ENCODE measurements at regions not wholly inside any gene's neighbourhood (a gene's known extent, or its start where the extent isn't known, plus 50 kb on each side); places are given as distances from the start of the nearest gene placed in this dataset.

DNA sequence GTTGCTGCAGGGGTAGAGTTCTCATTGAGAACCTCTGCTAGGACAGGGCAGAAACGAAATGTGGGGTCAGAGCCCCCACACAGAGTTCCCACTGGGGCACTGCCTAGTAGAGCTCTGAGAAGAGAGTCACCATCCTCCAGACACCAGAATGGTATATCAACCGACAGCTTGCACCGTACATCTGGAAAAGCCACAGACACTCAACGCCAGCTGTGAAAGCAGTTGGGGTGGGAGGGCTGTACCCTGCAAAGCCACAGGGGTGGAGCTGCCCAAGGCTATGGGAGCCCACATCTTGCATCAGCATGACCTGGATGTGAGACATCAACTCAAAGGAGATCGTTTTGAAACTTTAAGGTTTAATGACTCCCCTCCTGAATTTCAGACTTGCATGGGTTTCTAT, 284.0 kb upstream of the DEPDC1 start:
- no peaks in the 10 kb centered on the region for H3F3A ChIP-seq (ENCODE audit: insufficient read depth, low read length)
- no peaks in the 10 kb centered on the region for H4K20me1 ChIP-seq (ENCODE audit: insufficient read depth, low read length)
- TF ChIP-seq EZH2phosphoT487 (IDR thresholded peaks at IDR 0.05; ENCODE audit: low read length) (no peak), EZH2 (optimal IDR thresholded peaks at IDR 0.05; ENCODE audit: low read depth, low read length) (no peak)
- TF ChIP-seq, protein P1, sequence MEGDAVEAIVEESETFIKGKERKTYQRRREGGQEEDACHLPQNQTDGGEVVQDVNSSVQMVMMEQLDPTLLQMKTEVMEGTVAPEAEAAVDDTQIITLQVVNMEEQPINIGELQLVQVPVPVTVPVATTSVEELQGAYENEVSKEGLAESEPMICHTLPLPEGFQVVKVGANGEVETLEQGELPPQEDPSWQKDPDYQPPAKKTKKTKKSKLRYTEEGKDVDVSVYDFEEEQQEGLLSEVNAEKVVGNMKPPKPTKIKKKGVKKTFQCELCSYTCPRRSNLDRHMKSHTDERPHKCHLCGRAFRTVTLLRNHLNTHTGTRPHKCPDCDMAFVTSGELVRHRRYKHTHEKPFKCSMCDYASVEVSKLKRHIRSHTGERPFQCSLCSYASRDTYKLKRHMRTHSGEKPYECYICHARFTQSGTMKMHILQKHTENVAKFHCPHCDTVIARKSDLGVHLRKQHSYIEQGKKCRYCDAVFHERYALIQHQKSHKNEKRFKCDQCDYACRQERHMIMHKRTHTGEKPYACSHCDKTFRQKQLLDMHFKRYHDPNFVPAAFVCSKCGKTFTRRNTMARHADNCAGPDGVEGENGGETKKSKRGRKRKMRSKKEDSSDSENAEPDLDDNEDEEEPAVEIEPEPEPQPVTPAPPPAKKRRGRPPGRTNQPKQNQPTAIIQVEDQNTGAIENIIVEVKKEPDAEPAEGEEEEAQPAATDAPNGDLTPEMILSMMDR (IDR thresholded peaks at IDR 0.05; ENCODE audit: low read length) = no peak

DNA sequence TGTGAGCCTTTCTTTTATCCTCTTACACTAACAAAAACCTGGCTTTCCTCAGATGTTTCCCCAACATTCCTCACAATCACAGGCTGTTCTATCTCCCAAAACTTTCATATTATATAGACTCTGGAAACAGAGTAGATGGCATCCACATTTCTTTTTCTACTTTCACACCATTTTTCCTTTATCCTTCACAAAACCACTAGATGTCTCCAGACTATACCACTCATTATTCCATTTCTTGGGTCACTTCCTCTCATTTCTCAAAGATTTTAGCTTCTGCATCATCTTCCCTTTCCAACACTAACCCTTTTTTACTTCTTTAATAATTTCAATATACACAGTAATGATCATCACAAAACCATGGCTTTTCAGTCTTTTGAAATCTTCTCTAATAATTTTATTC, 286.0 kb upstream of the DEPDC1 start:
- H3K9ac ChIP-seq (ENCODE audit: low read length) = no peak overlapping the region
- no peak overlapping the region for H2AFZ ChIP-seq (ENCODE audit: low read length)
- no peaks in the 10 kb centered on the region for H3K9me3 ChIP-seq (replicated peaks; ENCODE audit: insufficient read depth, low read length)
- no peak overlapping the region for H3K4me2 ChIP-seq (ENCODE audit: low read depth, low read length)
- TF ChIP-seq, protein P1 (IDR thresholded peaks at IDR 0.05; ENCODE audit: low read length) = peak; percentile 22; the same call in 1 of the 2 replicates
- TF ChIP-seq EZH2 (optimal IDR thresholded peaks at IDR 0.05; ENCODE audit: low read depth, low read length) (no peak), EZH2phosphoT487 (IDR thresholded peaks at IDR 0.05; ENCODE audit: low read length) (no peak)
- H3K27me3 ChIP-seq (replicated peaks; ENCODE audit: insufficient read depth, low read length) = no peaks in the 10 kb centered on the region
- no peaks in the 10 kb centered on the region for H3K9me2 ChIP-seq (replicated peaks; ENCODE audit: insufficient read depth, low read length)
- H3F3A ChIP-seq (ENCODE audit: insufficient read depth, low read length) = no peaks in the 10 kb centered on the region
- H3K4me3 ChIP-seq (ENCODE audit: low read length) = no peak overlapping the region
- H3K79me2 ChIP-seq (ENCODE audit: low read length) = no peaks in the 10 kb centered on the region
- H4K20me1 ChIP-seq (ENCODE audit: insufficient read depth, low read length) = no peaks in the 10 kb centered on the region
- H3K4me1 ChIP-seq (ENCODE audit: low read length) = no peaks in the 10 kb centered on the region
- no peak overlapping the region for H3K27ac ChIP-seq (ENCODE audit: low read length)
- no peak for DNase-seq
- no peaks in the 10 kb centered on the region for H3K36me3 ChIP-seq (replicated peaks; ENCODE audit: insufficient read depth, low read length)

More for the DNA sequence above, 284.0 kb upstream of the DEPDC1 start:
- no peaks in the 10 kb centered on the region for H3K79me2 ChIP-seq (ENCODE audit: low read length)
- no peaks in the 10 kb centered on the region for H3K9me2 ChIP-seq (replicated peaks; ENCODE audit: insufficient read depth, low read length)
- H3K27ac ChIP-seq (ENCODE audit: low read length) = no peak overlapping the region
- H3K9ac ChIP-seq (ENCODE audit: low read length) = no peak overlapping the region
- H3K9me3 ChIP-seq (replicated peaks; ENCODE audit: insufficient read depth, low read length) = no peaks in the 10 kb centered on the region
- H3K4me2 ChIP-seq (ENCODE audit: low read depth, low read length) = no peak overlapping the region
- H2AFZ ChIP-seq (ENCODE audit: low read length) = no peak overlapping the region
- no peaks in the 10 kb centered on the region for H3K36me3 ChIP-seq (replicated peaks; ENCODE audit: insufficient read depth, low read length)
- DNase-seq = no peak
- no peaks in the 10 kb centered on the region for H3K27me3 ChIP-seq (replicated peaks; ENCODE audit: insufficient read depth, low read length)
- no peak overlapping the region for H3K4me3 ChIP-seq (ENCODE audit: low read length)
- no peaks in the 10 kb centered on the region for H3K4me1 ChIP-seq (ENCODE audit: low read length)

DNA sequence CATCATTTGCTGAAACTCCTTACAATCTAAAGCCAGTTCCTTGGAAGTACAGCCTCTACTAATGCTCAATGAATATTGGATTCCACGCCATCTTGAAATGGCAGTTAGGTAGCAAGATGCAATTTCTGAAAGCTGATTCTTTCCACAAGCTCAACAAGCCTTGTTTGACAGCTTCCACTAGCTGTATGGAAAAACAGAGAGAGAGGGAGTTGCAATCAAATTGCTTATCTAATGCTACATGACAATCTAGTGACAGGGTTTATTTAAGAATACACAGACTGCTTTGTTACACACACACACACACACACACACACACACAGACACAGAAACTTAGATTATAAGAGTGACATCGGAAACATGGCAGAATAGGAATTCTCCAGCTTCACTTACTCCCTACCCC, 288.4 kb upstream of the DEPDC1 start:
- Histone ChIP-seq H3K9me3 (replicated peaks; ENCODE audit: insufficient read depth, low read length) (no peaks in the 10 kb centered on the region), H3K79me2 (ENCODE audit: low read length) (no peaks in the 10 kb centered on the region), H3K27ac (ENCODE audit: low read length) (no peak overlapping the region), H3K9me2 (replicated peaks; ENCODE audit: insufficient read depth, low read length) (no peaks in the 10 kb centered on the region), H3K27me3 (replicated peaks; ENCODE audit: insufficient read depth, low read length) (no peaks in the 10 kb centered on the region), H3K4me1 (ENCODE audit: low read length) (peaks cover 16% of the 10 kb centered on the region), H3K4me2 (ENCODE audit: low read depth, low read length) (no peak overlapping the region), H3F3A (ENCODE audit: insufficient read depth, low read length) (no peaks in the 10 kb centered on the region), H3K9ac (ENCODE audit: low read length) (no peak overlapping the region), H3K36me3 (replicated peaks; ENCODE audit: insufficient read depth, low read length) (no peaks in the 10 kb centered on the region), H3K4me3 (ENCODE audit: low read length) (no peak overlapping the region), H2AFZ (ENCODE audit: low read length) (no peak overlapping the region), H4K20me1 (ENCODE audit: insufficient read depth, low read length) (no peaks in the 10 kb centered on the region)
- TF ChIP-seq, protein P1 (IDR thresholded peaks at IDR 0.05; ENCODE audit: low read length) = no peak
- no peak for TF ChIP-seq EZH2phosphoT487 (IDR thresholded peaks at IDR 0.05; ENCODE audit: low read length)
- no peak for TF ChIP-seq EZH2 (optimal IDR thresholded peaks at IDR 0.05; ENCODE audit: low read depth, low read length)
- no peak for DNase-seq

Data from MM.1S (cell line).